ENCODE measurements at regions not wholly inside any gene's neighbourhood (a gene's known extent, or its start where the extent isn't known, plus 50 kb on each side); places are given as distances from the start of the nearest gene placed in this dataset.
"Not testable (repeated sequence)": the region's sequence is repeated elsewhere in the genome, so short reads cannot be mapped to it uniquely, and the experiment has no call there.

DNA sequence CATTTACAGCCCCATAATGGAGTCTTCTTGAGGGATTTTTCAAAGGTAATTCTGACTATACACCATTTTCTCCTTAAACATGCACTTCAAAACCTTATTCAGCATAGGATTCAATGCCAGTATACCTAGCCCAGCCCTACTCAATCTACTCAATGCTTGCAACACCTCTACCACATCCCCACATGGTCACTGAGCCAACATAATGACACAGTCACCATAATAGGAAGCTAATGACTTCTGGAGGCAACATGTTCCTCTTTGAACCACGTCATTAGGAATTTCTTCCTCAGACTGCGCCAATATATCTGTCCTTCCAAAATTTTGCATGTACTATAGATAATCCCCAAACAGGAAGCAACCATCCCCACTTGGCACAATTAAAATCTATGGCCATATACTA, 153.9 kb upstream of the SETMAR start:
- DNase-seq (ENCODE audit: low spot score): no peak

DNA sequence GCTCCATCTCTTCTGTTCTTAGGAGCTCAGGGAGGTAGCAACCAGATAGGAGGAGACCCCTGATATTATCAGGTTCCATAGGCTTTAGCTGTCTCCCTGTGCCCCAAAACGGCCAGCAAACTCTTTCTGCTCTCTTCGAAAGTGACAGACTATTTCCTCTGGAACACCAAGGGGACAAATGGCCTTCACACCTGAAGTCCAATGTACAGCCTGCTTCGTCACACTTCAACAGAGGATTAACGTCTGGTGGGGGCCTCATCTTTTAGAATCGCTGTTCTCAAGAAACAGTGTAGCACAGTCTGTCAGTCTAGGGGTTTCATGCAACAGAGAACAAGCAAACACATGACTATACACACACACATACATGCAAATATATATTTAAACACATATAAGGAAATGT, 152.4 kb upstream of the SETMAR start:
- DNase-seq (ENCODE audit: low spot score): no peak

- no peak for DNase-seq (ENCODE audit: low spot score)
These were observed 151.3 kb upstream of the SETMAR start for GRCh38 chr3:4151859-4152258.

DNA sequence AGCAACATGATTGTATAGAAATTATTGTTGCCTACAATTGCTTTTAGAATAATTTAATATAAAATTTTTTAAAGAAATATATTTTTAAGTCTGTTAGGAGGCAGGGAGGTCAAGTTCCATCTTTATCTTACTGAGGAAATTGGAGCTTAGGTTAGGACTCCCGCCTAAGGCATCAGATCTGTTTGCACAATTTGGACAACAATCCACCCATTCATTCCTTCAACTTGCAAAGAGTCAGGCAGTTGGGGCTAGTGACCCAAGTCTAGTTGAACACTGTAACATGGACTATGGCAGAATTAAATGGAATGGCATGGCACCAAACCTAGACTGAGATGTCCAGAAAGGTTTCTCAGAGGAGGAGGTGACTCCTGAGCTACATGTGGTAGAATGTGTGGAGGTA, 149.4 kb upstream of the SETMAR start:
- no peak for DNase-seq (ENCODE audit: low spot score)

DNA sequence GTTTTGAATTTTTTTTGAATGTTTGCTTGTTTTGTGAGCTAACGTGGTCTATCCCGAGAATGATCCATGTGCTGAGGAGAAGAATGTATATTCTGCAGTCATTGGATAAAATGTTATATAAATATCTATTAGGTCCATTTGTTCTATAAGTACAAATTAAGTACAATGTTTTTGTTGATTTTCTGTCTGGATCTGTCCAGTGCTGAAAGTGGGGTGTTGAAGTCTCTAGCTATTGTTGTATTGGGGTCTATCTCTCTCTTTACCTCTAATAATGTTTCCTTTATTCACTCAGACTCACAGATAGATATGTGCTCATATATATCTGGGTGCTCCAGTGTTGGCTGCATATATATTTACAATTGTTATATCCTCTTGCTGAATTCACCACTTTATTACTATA, 144.8 kb upstream of the SETMAR start:
- DNase-seq (ENCODE audit: low spot score): no peak

DNA sequence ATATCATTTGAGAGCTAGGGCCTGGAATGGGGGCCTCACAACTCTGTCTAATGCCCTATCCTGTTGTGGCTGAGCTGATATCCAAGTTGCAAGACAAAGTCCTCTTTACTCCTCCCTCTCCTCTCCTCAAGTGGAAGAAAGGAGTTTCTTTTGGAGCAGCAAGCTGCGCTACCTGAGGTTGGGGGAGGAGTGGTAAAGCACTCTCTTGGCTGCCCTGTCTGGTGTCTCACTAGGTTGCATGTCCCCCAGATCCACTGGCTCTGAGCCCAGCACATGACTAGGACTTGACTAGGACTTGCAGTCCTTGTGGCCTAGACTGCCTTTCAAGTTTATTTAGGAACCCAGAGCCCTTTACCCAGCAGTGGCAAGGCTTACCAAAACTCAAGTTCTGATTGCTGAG, 141.1 kb upstream of the SETMAR start:
- DNase-seq (ENCODE audit: low spot score): no peak

DNA sequence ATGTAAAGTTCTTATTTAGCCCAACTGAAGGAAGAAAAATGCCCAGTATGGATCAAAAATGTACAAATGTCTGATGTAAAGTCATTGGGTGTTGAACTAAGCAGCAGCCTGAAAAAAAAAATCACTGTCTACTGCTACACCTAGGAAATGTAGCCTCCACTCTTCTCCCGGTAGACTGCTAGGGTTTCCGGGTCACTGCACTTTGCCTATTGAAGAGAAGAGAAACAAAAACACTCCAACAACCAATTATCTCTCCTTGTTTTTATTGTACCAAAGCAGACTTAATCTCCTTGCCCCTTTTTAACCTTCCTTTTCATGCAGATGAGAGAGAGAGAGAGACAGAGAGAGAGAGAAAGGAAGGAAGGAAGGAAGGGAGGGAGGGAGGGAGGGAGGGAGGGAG, 140.2 kb upstream of the SETMAR start:
- no peak for DNase-seq (ENCODE audit: low spot score)

DNA sequence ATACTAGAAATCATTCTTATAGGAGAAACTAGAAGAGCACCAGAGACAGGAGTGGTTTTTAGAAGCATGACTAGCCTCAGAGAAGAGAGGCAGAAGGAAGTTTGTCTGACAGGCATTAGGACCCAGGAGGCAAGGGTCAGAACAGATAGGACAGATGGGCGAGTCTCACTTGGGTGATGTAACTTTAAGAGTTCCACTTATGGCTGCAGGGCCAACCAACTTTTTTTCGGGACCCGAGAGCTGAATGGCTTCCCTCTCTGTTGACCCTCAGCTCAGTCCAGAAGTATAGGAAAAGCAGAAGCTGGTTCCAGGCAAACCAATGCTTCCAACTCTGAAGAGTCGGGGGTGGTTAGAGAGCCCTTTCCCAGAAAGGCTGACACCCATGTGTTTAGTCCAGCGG, 136.6 kb upstream of the SETMAR start:
- DNase-seq (ENCODE audit: low spot score): no peak

GRCh38 chr3:4167230-4167629, 135.9 kb upstream of the SETMAR start:
- DNase-seq (ENCODE audit: low spot score): not testable (repeated sequence)

- DNase-seq (ENCODE audit: low spot score): no peak
These were observed 128.4 kb upstream of the SETMAR start for GRCh38 chr3:4174791-4175190.

GRCh38 chr3:4191971-4192370, 111.2 kb upstream of the SETMAR start:
- DNase-seq (ENCODE audit: low spot score): no peak

- DNase-seq (ENCODE audit: low spot score): no peak
These were observed 108.2 kb upstream of the SETMAR start for GRCh38 chr3:4195006-4195405.

DNA sequence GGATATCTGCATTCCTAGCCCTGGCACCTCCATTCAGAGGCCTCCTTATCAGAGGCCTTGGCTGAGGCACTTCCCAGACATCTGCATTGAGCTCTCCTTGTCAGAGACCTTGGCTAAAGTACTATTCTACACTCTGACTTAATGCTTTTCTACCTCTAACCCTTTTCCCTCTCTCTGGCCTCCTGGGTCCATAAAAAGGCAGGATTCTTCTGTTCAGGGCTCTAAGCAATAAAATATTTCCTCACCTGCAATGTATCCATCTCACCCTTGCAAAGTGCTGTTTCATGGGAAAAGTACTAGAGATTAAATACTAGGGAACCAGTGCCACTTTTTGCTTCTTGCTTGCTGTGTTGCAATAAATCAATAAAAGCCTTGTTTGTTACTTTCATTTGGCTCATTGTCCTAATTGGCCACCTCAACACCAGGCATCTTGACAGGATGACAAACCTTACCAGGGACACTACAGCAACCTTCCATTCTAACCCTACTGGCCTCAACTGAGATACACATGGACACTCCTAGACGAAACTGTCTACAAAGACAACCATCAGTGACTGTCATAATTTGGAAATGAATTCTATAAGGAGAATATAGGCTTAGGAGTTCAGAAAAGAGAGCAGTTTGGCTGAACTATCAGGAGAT, 106.5 kb upstream of the SETMAR start:
- no peak for DNase-seq (ENCODE audit: low spot score)

DNA sequence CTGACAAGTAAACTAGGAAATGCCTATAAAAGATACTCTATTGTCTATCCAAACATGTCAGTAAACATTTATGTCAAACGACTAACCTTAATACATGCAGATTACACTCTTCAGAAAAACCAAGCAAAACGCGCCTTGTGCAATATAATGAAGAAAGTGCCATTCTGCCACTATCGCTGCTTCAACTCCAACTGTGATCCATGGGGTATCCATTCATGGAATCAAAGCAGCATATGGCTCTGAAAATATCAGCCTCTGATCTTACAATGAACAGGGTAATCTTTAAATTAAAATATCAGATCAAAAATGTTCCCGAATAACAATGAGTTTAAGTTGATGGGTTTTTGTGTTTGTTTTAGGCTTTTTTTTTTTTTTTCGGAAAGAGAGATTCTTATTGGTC, 105.5 kb upstream of the SETMAR start:
- DNase-seq (ENCODE audit: low spot score): no peak

- no peak for DNase-seq (ENCODE audit: low spot score)
These were observed 104.7 kb upstream of the SETMAR start for GRCh38 chr3:4198491-4198890.

- not testable (repeated sequence) for DNase-seq (ENCODE audit: low spot score)
These were observed 98.4 kb upstream of the SETMAR start for GRCh38 chr3:4204776-4205175.

DNA sequence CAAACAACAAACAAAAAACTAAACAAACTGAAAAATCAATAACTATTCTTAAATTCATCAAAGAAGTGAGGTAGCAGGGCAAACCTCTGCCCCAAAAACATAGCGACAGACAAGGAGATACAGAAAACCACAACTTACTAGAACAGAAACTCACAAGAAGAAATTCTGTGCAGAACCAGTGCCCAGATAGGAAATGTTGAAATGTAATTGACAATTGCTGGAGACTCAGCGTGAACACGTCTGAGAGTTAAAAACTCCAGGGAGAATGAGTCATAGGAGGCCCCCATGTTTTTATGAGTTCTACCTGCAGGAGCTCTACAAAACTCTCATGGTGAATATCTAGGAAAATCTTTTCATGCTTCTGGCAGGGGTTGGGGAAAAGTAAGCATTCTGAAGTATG, 95.5 kb upstream of the SETMAR start:
- DNase-seq (ENCODE audit: low spot score): no peak

GRCh38 chr3:4208556-4208955, 94.6 kb upstream of the SETMAR start:
- DNase-seq (ENCODE audit: low spot score): no peak

GRCh38 chr3:4211610-4212009, 91.6 kb upstream of the SETMAR start:
- DNase-seq (ENCODE audit: low spot score): no peak

- not testable (repeated sequence) for DNase-seq (ENCODE audit: low spot score)
These were observed 89.7 kb upstream of the SETMAR start for GRCh38 chr3:4213420-4213819.

DNA sequence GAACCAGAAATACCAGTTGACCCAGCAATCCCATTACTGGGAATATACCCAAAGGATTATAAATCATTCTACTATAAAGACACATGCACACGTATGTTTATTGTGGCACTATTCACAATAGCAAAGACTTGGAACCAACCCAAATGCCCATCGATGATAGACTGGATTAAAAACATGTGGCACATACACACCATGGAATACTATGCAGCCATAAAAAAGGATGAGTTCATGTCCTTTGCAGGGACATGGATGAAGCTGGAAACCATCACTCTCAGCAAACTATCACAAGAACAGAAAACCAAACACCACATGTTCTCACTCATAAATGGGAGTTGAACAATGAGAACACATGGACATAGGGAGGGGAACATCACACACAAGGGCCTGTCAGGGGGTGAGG, 86.2 kb upstream of the SETMAR start:
- not testable (repeated sequence) for DNase-seq (ENCODE audit: low spot score)

DNA sequence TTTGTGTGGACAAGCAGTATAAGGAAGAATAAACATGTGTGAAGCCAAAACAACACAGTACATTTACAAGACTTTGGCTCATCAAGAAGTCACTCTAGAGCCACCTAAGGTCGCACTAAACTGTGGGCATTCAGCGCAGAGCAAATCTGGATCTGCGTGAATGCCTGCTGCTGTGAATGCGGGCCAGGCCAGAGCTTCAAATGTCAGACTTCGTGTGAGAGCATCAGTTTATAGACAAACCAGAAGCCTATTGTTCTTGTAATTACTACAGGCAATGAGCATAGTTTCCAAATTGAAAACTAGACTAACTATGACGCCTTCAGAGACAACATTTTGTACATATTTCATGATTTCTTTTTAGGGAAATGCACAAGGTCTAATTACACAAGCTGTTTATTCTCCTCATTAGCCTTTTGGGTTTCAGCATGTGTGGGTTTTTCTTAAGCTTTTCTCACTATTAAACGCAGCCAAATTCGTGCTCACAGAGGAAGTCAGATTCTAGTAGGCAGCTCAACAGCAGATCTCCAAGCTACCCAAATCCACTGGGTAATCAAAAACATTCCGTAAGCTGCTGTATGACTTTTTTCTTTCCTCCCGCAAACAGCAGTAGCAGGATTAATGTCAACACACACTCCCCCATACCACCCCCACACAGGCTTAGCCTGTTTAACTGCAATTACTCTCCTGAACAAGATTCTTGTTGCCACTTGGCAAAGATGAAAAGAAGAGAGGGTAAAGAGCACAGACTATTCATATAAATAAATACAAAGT, 84.5 kb upstream of the SETMAR start:
- DNase-seq (ENCODE audit: low spot score): no peak

- no peak for DNase-seq (ENCODE audit: low spot score)
These were observed 84.0 kb upstream of the SETMAR start for GRCh38 chr3:4219227-4219568.

GRCh38 chr3:4220065-4220464, 83.1 kb upstream of the SETMAR start:
- DNase-seq (ENCODE audit: low spot score): no peak
